ENCODE measurements at regions not wholly inside any gene's neighbourhood (a gene's known extent, or its start where the extent isn't known, plus 50 kb on each side); places are given as distances from the start of the nearest gene placed in this dataset.

GRCh38 chr2:187011206-187011832 lies 162.3 kb upstream of the ZSWIM2 start:
- no peaks in the 10 kb centered on the region for H3K36me3 ChIP-seq (ENCODE audit: control insufficient read depth, insufficient read depth, low read length)
- no peak for TF ChIP-seq CTCF (IDR thresholded peaks at IDR 0.05; ENCODE audit: insufficient read depth, low read length, poor library complexity, severe bottlenecking)
- no peaks in the 10 kb centered on the region for H3K27me3 ChIP-seq (ENCODE audit: control insufficient read depth, insufficient read depth, low read length)
- no peak for DNase-seq (ENCODE audit: low read depth)
- H3K4me3 ChIP-seq (ENCODE audit: low read depth, low read length): no peak overlapping the region

- TF ChIP-seq CTCF (IDR thresholded peaks at IDR 0.05; ENCODE audit: insufficient read depth, low read length, poor library complexity, severe bottlenecking): no peak
- no peak overlapping the region for H3K4me3 ChIP-seq (ENCODE audit: low read depth, low read length)
- DNase-seq (ENCODE audit: low read depth): no peak
- H3K36me3 ChIP-seq (ENCODE audit: control insufficient read depth, insufficient read depth, low read length): no peaks in the 10 kb centered on the region
- no peaks in the 10 kb centered on the region for H3K27me3 ChIP-seq (ENCODE audit: control insufficient read depth, insufficient read depth, low read length)
Observed at GRCh38 chr2:187009483-187010239, 160.7 kb upstream of the ZSWIM2 start.

GRCh38 chr2:187008111-187008510 lies 159.1 kb upstream of the ZSWIM2 start:
- Histone ChIP-seq H3K27me3 (ENCODE audit: control insufficient read depth, insufficient read depth, low read length) (no peaks in the 10 kb centered on the region), H3K4me3 (ENCODE audit: low read depth, low read length) (no peak overlapping the region), H3K36me3 (ENCODE audit: control insufficient read depth, insufficient read depth, low read length) (no peaks in the 10 kb centered on the region)
- TF ChIP-seq CTCF (IDR thresholded peaks at IDR 0.05; ENCODE audit: insufficient read depth, low read length, poor library complexity, severe bottlenecking): no peak
- DNase-seq (ENCODE audit: low read depth): no peak

- no peak for TF ChIP-seq CTCF (IDR thresholded peaks at IDR 0.05; ENCODE audit: insufficient read depth, low read length, poor library complexity, severe bottlenecking)
- H3K4me3 ChIP-seq (ENCODE audit: low read depth, low read length): peak overlapping the region; percentile 34
- H3K36me3 ChIP-seq (ENCODE audit: control insufficient read depth, insufficient read depth, low read length): no peaks in the 10 kb centered on the region
- no peak for DNase-seq (ENCODE audit: low read depth)
- H3K27me3 ChIP-seq (ENCODE audit: control insufficient read depth, insufficient read depth, low read length): no peaks in the 10 kb centered on the region
Observed at GRCh38 chr2:187003611-187004010, 154.6 kb upstream of the ZSWIM2 start.

GRCh38 chr2:187003038-187003554 lies 154.1 kb upstream of the ZSWIM2 start:
- Histone ChIP-seq H3K36me3 (ENCODE audit: control insufficient read depth, insufficient read depth, low read length) (no peaks in the 10 kb centered on the region), H3K27me3 (ENCODE audit: control insufficient read depth, insufficient read depth, low read length) (no peaks in the 10 kb centered on the region), H3K4me3 (ENCODE audit: low read depth, low read length) (peak overlapping the region; percentile 34)
- no peak for DNase-seq (ENCODE audit: low read depth)
- no peak for TF ChIP-seq CTCF (IDR thresholded peaks at IDR 0.05; ENCODE audit: insufficient read depth, low read length, poor library complexity, severe bottlenecking)
